Superior temporal gyrus (tissue), 1 donor: ENCODE measurements at regions not wholly inside any gene's neighbourhood (a gene's known extent, or its start where the extent isn't known, plus 50 kb on each side); places are given as distances from the start of the nearest gene placed in this dataset.
"Not testable (repeated sequence)": the region's sequence is repeated elsewhere in the genome, so short reads cannot be mapped to it uniquely, and the experiment has no call there.

ENCODE experiments used
- DNase-seq: peaks from one replicate; pipeline ENCODE4 v3.0.0-alpha.2; 2016; ENCODE audit errors: extremely low spot score

GRCh38 chr16:5769513-5769912 is 671.9 kb upstream of the EEF2KMT start:
- DNase-seq, result no peak

GRCh38 chr16:5768445-5768844 is 670.9 kb upstream of the EEF2KMT start:
- DNase-seq, result no peak

- DNase-seq, result no peak
Observed at GRCh38 chr16:5763176-5763575, 665.6 kb upstream of the EEF2KMT start.

GRCh38 chr16:5762362-5762761 is 664.8 kb upstream of the EEF2KMT start:
- DNase-seq, result no peak

- DNase-seq, result no peak
Observed at GRCh38 chr16:5761592-5761991, 664.0 kb upstream of the EEF2KMT start.

- peak; percentile 20 for DNase-seq
Observed at GRCh38 chr16:5758281-5758680, 660.7 kb upstream of the EEF2KMT start.

- no peak for DNase-seq
Observed at GRCh38 chr16:5756969-5757368, 659.4 kb upstream of the EEF2KMT start.

GRCh38 chr16:5753381-5753780 is 655.8 kb upstream of the EEF2KMT start:
- DNase-seq, result no peak

GRCh38 chr16:5751216-5751615 is 653.6 kb upstream of the EEF2KMT start:
- no peak for DNase-seq

GRCh38 chr16:5750439-5750838 is 652.8 kb upstream of the EEF2KMT start:
- DNase-seq, result not testable (repeated sequence)

GRCh38 chr16:5738586-5738985 is 641.0 kb upstream of the EEF2KMT start:
- no peak for DNase-seq

GRCh38 chr16:5736209-5736930 is 638.8 kb upstream of the EEF2KMT start:
- peak; percentile 51 for DNase-seq

- DNase-seq, result no peak
Observed at GRCh38 chr16:5735444-5735843, 637.8 kb upstream of the EEF2KMT start.

GRCh38 chr16:5730783-5731182 is 633.2 kb upstream of the EEF2KMT start:
- DNase-seq, result no peak

GRCh38 chr16:5722116-5722619 is 624.6 kb upstream of the EEF2KMT start:
- DNase-seq, result no peak

- no peak for DNase-seq
Observed at GRCh38 chr16:5715155-5715554, 617.6 kb upstream of the EEF2KMT start.

- DNase-seq, result no peak
Observed at GRCh38 chr16:5709889-5710288, 612.3 kb upstream of the EEF2KMT start.

GRCh38 chr16:5706211-5706610 is 608.6 kb upstream of the EEF2KMT start:
- no peak for DNase-seq

- no peak for DNase-seq
Observed at GRCh38 chr16:5704271-5704670, 606.7 kb upstream of the EEF2KMT start.

- no peak for DNase-seq
Observed at GRCh38 chr16:5693426-5693825, 595.8 kb upstream of the EEF2KMT start.

GRCh38 chr16:5681966-5682365 is 584.4 kb upstream of the EEF2KMT start:
- DNase-seq, result no peak

- DNase-seq, result no peak
Observed at GRCh38 chr16:5678371-5678770, 580.8 kb upstream of the EEF2KMT start.

GRCh38 chr16:5671421-5671820 is 573.8 kb upstream of the EEF2KMT start:
- no peak for DNase-seq

GRCh38 chr16:5670198-5670597 is 572.6 kb upstream of the EEF2KMT start:
- DNase-seq, result no peak
